DOHH2 (cell line): ENCODE measurements at regions not wholly inside any gene's neighbourhood (a gene's known extent, or its start where the extent isn't known, plus 50 kb on each side); places are given as distances from the start of the nearest gene placed in this dataset.

Experiments used
- EZH2phosphoT487 ChIP-seq: fragments of 200-600 bp; sonication (generic); IDR thresholded peaks from 2 replicates; pipeline ENCODE4 v1.6.1; 2017; ENCODE audit warnings: borderline replicate concordance, mild to moderate bottlenecking, antibody characterized with exemption, low read length, moderate library complexity, mixed read lengths
- TF ChIP-seq, protein P1 (sequence below): fragments of 200-600 bp; sonication (generic); IDR thresholded peaks from one replicate; pipeline ENCODE4 v1.5.1; 2014; ENCODE audit warnings: antibody characterized with exemption, mild to moderate bottlenecking, low read depth, low read length; ENCODE audit not compliant: poor library complexity, severe bottlenecking

DNA sequence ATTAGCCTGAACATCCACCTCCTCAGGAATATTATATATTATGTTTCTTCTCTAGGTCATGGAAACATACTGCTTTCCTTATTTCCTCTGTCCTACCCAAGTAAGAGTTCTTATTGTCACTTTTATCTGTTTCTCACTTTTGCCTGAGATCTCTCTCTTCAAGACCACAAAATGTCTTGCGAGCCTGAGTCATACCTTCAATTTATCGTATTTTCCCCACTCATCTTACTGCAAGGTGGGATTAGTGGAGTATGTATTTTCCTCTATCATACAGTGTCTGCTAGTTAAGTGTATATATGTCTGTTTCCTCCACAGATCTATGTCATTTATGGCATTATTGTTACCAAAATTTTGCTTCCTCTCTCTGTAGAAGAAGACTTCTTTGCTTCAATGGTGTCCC lies 124.5 kb downstream of the EIF4E start:
- no peak for TF ChIP-seq EZH2phosphoT487
- TF ChIP-seq, protein P1, sequence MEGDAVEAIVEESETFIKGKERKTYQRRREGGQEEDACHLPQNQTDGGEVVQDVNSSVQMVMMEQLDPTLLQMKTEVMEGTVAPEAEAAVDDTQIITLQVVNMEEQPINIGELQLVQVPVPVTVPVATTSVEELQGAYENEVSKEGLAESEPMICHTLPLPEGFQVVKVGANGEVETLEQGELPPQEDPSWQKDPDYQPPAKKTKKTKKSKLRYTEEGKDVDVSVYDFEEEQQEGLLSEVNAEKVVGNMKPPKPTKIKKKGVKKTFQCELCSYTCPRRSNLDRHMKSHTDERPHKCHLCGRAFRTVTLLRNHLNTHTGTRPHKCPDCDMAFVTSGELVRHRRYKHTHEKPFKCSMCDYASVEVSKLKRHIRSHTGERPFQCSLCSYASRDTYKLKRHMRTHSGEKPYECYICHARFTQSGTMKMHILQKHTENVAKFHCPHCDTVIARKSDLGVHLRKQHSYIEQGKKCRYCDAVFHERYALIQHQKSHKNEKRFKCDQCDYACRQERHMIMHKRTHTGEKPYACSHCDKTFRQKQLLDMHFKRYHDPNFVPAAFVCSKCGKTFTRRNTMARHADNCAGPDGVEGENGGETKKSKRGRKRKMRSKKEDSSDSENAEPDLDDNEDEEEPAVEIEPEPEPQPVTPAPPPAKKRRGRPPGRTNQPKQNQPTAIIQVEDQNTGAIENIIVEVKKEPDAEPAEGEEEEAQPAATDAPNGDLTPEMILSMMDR: no peak
